Adrenal gland (tissue), 9 donors: ENCODE measurements at regions not wholly inside any gene's neighbourhood (a gene's known extent, or its start where the extent isn't known, plus 50 kb on each side); places are given as distances from the start of the nearest gene placed in this dataset.

ENCODE experiments used
- DNase-seq, 7 donors: peaks; one replicate each; pipeline ENCODE4 v3.0.0-alpha.2; 2019 to 2020
- H3K27ac ChIP-seq, 5 donors: fragments of 200-600 bp; sonication (generic) in 4 of 5; 1 replicate in 3 of 5; 2 replicates in 2 of 5; pipeline versions ENCODE4 v1.5.1 to v1.8.0; 2016 to 2020; ENCODE audit warnings: mild to moderate bottlenecking in 1 of 5
- H3K27me3 ChIP-seq: fragments of 200-600 bp; 2 replicates; pipeline ENCODE4 v1.8.0; 2021
- H3K36me3 ChIP-seq, 2 donors: fragments of 200-600 bp; replicated peaks in 1 of 2; 1 replicate in 1 of 2; 2 replicates in 1 of 2; pipeline versions ENCODE4 v1.5.1 to v1.8.0; 2018 to 2022
- H3K4me1 ChIP-seq, 2 donors: fragments of 200-600 bp; replicated peaks in 1 of 2; 1 replicate in 1 of 2; 2 replicates in 1 of 2; pipeline versions ENCODE4 v1.5.1 to v1.8.0; 2018 to 2021
- H3K4me3 ChIP-seq, 4 donors: fragments of 200-600 bp; sonication (generic) in 3 of 4; one replicate each; pipeline ENCODE4 v1.5.1; 2016 to 2018
- H3K9me3 ChIP-seq, 3 donors: fragments of 200-600 bp; sonication (generic) in 1 of 3; replicated peaks in 1 of 3; 1 replicate in 2 of 3; 2 replicates in 1 of 3; pipeline versions ENCODE4 v1.5.1 to v1.8.0; 2016 to 2021
- CTCF ChIP-seq, 6 experiments: fragments of 450-650 bp in 4 of 6; fragments of 200-600 bp in 2 of 6; sonication (generic) in 1 of 6; IDR thresholded peaks; 1 replicate in 5 of 6; 2 replicates in 1 of 6; pipeline versions ENCODE4 v1.5.1 to v1.8.0; 2016 to 2021; ENCODE audit warnings: antibody characterized with exemption in 6 of 6, mild to moderate bottlenecking in 2 of 6, moderate library complexity in 1 of 6
- POLR2A ChIP-seq, 2 donors: fragments of 450-650 bp; IDR thresholded peaks; one replicate each; pipeline ENCODE4 v1.6.1; 2017; ENCODE audit warnings: antibody characterized with exemption in 2 of 2, mild to moderate bottlenecking in 2 of 2, moderate library complexity in 1 of 2
- WGBS, 4 donors: extraction: QIAGEN DNeasy Blood & Tissue Kit in 2 of 4; methylation state at CpG; one replicate each; pipeline versions ENCODE4 v1.1.5 to v1.1.7; 2013 to 2017; 5-methylcytosine and 5-hydroxymethylcytosine counted together
- intact Hi-C, 2 donors: fragments of 100-400 bp; cut with DNase I; formaldehyde crosslinking; loops; one replicate each; pipeline versions ENCODE4 v1.14.1 to v1.15.0; 2022 to 2023
- microRNA-seq, 3 donors: library from miRNA; unstranded; fragments of <30 nt; microRNA quantifications; one replicate each; pipeline ENCODE4, GENCODE V29; 2017 to 2020
- small RNA-seq, 2 donors: library from RNA; depleted of rRNA; stranded (forward); fragments of <200 nt; gene quantifications; one replicate each; pipeline ENCODE3, GENCODE V24; 2016
- donor health status: healthy with polysubstance abuse.
- donor health status: Bipolar disorder and iron deficiency.
- donor health status: DM: yes; HTN: yes; CAD: no.
- donor health status: DM: no; HTN: no; CAD: no.
- donor health status: DM: no; HTN: no; CAD: no.

GRCh38 chr11:70954471-70954870, 297.9 kb downstream of the SHANK2 start:
- no peak for TF ChIP-seq CTCF (IDR thresholded peaks at IDR 0.05)
- TF ChIP-seq POLR2A (IDR thresholded peaks at IDR 0.05) = no peak
- Histone ChIP-seq H3K27ac (no peak overlapping the region), H3K27me3 (no peaks in the 10 kb centered on the region), H3K36me3 (no peaks in the 10 kb centered on the region), H3K4me1 (no peaks in the 10 kb centered on the region), H3K9me3 (no peaks in the 10 kb centered on the region), H3K4me3 (no peak overlapping the region)
- DNase-seq = no peak
- 84 to 94% (median 88%) methylated on average over 10 of the region's 10 CpGs for WGBS, 4 donors
- intact Hi-C loops = no loop called here

Small RNAs in the stretch of these regions (microRNA-seq; reads per million reads assigned to microRNA genes)
- gene MIR3664 = 0 reads per million in 3 donors

Small RNAs in the stretch of these regions (small RNA-seq; reads per million reads assigned to genes)
- gene MIR3664 (0 reads per million in 2 donors), gene RF00019 (0 reads per million in 2 donors)
